ENCODE measurements at regions not wholly inside any gene's neighbourhood (a gene's known extent, or its start where the extent isn't known, plus 50 kb on each side); places are given as distances from the start of the nearest gene placed in this dataset.

DNA sequence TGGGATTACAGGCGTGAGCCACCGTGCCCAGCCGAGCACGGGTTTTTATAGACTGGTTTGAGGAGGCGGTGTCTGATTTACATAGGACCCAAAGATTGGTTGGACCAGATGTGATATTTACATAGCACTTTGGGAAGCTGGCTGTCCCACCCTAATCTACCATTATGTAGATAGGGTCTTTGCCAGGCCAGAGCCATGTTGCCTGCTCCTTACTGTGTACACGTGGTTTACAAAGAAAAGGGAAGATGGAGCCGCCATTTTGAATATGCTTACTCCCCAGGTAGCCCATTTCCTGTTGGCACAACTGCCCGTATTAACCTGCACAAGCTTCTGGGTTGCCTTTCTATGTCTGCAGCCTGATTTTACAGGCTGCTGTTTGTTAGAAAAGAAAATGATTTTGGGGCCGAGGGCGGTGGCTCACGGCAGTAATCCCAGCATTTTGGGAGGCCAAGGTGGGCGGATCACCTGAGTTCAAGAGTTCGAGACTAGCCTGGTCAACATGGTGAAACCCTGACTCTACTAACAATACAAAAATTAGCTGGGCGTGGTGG lies 89.9 kb upstream of the EEF2KMT start:
- TF ChIP-seq ZNF747 (CRISPR knock-in tag; IDR thresholded peaks at IDR 0.05; ENCODE audit: borderline replicate concordance) (no peak), EZH2 (conservative IDR thresholded peaks at IDR 0.05; ENCODE audit: low read depth, low read length) (no peak), SOX6 (IDR thresholded peaks at IDR 0.05) (no peak), SOX6 (CRISPR knock-in tag; IDR thresholded peaks at IDR 0.05) (no peak), NR2C2 (CRISPR knock-in tag; IDR thresholded peaks at IDR 0.05; ENCODE audit: borderline replicate concordance) (no peak)

Measured in HepG2 (cell line).